LNCAP (cell line): ENCODE measurements at regions not wholly inside any gene's neighbourhood (a gene's known extent, or its start where the extent isn't known, plus 50 kb on each side); places are given as distances from the start of the nearest gene placed in this dataset.

Experiments used
- CTCF ChIP-seq: fragments of 450-650 bp; IDR thresholded peaks from 2 replicates; pipeline ENCODE4 v1.5.1; 2017; ENCODE audit warnings: mild to moderate bottlenecking

DNA sequence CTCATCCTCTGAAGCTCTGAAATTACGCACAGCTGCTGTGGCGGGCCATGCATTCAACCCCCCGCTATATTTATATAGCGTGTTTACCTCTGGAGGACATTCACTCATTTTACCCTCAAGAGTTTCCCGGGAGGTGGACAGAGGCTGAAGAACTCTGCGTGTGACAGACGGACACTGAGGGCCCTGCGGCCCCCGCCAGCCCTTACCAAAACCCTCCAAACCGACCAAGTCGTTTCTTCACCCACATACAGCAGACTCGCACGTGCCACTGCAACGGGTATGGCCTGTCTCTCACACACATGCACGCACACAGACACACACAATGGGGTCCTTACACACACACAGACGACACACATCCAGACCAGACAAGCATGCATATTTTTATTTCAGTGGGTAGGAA, 216.4 kb upstream of the FOXF1 start:
- no peak for TF ChIP-seq CTCF

- TF ChIP-seq CTCF: no peak
Observed at GRCh38 chr16:86294535-86295196, 215.7 kb upstream of the FOXF1 start.

GRCh38 chr16:86296256-86296655, 214.1 kb upstream of the FOXF1 start:
- TF ChIP-seq CTCF: no peak

DNA sequence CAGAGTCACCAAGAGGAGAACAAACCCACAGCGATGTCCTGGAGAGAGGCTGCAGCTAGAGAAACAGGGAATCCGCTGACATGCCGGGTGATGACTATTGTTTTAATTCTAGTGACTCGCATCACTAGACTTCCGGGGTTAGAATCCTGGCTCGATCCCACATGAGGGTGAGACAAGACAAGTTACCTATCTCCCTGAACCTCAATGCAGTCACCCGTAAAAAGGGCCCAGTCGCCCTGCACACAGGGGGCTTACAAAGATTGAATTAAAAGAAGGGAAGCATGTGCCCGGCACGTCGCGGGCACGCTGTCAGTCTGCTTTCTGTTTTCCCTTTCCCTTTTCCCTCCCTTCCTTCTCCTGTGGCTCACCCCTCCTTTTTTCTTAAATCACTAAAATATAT, 212.9 kb upstream of the FOXF1 start:
- no peak for TF ChIP-seq CTCF

DNA sequence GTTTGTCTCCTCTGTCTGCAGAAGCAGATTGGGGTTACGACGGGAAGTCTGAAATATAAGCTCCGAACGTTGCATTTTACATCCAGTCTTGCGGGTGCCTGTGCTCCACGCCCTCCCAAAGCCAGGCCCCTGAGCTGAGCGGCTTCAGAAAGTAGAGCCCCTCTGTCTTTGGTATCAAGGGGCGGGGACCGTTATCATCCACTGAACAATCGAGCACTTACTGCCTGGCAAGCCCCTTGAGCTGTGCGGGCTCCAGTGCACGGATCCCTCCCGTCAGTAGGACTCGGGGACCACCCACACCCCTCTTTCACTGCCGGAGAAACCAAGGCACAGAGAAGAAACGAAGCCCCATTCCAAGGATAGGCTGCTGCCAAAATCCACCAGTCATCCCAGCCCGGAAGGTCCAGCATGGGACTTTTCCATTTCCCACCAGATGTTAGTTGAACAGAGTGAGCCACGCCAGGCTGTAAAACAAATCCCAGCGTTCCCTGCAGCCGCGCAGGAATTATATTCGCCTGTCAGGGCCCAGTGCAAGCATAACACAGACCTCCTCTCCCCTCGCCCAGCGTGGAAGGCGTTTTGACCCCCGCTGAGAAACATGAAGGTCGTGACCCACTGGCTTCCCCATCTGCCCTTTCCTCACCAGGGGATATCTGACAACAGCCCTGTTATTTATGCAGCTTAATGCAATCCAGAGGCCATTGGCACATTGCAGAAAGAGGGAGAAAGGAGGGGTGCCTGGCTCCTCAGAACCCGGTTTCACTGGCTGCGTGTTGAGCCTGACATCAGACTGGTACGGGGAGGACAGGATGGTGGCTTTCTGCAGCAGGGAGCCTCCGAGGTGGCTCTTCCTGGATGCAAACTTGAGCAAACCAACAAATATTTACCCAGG, 212.2 kb upstream of the FOXF1 start:
- TF ChIP-seq CTCF: no peak

DNA sequence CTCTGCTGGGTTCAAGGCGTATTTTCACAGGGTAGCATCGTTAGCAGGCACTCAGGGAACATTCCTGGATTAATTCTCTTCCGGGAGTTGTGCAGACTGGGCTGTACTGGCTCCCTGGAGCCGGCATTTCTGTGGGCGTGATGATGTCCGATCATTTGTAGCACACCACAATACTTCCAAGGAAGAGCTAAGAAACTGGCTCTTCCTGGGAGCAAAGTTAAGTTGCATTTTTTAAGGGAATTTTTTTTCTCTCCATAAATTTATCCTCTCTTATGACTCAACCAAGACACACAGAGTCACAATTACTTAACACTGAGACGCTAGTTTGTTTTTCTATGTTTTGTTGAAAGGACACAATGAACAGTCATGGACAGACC, 211.6 kb upstream of the FOXF1 start:
- TF ChIP-seq CTCF: no peak

GRCh38 chr16:86299882-86300610, 210.3 kb upstream of the FOXF1 start:
- no peak for TF ChIP-seq CTCF
